B cell (primary cell): ENCODE measurements at regions not wholly inside any gene's neighbourhood (a gene's known extent, or its start where the extent isn't known, plus 50 kb on each side); places are given as distances from the start of the nearest gene placed in this dataset.

Experiments
- ATAC-seq: fragments of 200-7000 bp; cut with Tn5 transposase; one replicate; pipeline ENCODE4 v1.10.0; 2021; ENCODE audit warnings: low read depth, mild to moderate bottlenecking, moderate number of reproducible peaks, moderate library complexity
- CTCF ChIA-PET: fragments of 350-600 bp; sonication (Branson Sonifier 250); formaldehyde crosslinking; loops from one replicate; lab custom pipeline; 2021; ENCODE audit warnings: antibody characterized with exemption, inconsistent platforms; lab: Charles Lee
- POLR2A ChIA-PET: fragments of 350-600 bp; sonication (Branson Sonifier 250); formaldehyde crosslinking; loops from one replicate; lab custom pipeline; 2021; ENCODE audit warnings: antibody characterized with exemption; lab: Charles Lee
- DNase-seq: peaks from one replicate; pipeline ENCODE4 v3.0.0; 2013
- H2AFZ ChIP-seq: 2 replicates; pipeline ENCODE4 v1.6.1; 2012; ENCODE audit warnings: mild to moderate bottlenecking, low read depth, low read length; ENCODE audit not compliant: insufficient read depth, poor library complexity, severe bottlenecking
- H3K27ac ChIP-seq, 2 donors: 1 replicate in 1 of 2; 2 replicates in 1 of 2; pipeline ENCODE4 v1.5.1; 2012 to 2013; ENCODE audit warnings: low read length in 2 of 2, mild to moderate bottlenecking in 2 of 2, moderate library complexity in 1 of 2
- H3K27me3 ChIP-seq, 4 experiments: fragments of 200-600 bp in 1 of 4; sonication (generic) in 1 of 4; replicated peaks in 1 of 4; 1 replicate in 2 of 4; 2 replicates in 2 of 4; pipeline versions ENCODE4 v1.6.1 to v1.7.0; 2013 to 2016; ENCODE audit warnings: low read length in 3 of 4, mild to moderate bottlenecking in 2 of 4, mixed read lengths in 1 of 4, moderate library complexity in 1 of 4; ENCODE audit not compliant: insufficient read depth in 4 of 4, control insufficient read depth in 3 of 4; ENCODE audit errors: control extremely low read depth in 1 of 4
- H3K36me3 ChIP-seq, 2 experiments: replicated peaks in 1 of 2; 1 replicate in 1 of 2; 2 replicates in 1 of 2; pipeline versions ENCODE4 v1.6.1 to v1.7.1; 2013; ENCODE audit warnings: low read length in 1 of 2; ENCODE audit not compliant: insufficient read depth in 2 of 2, control insufficient read depth in 1 of 2; ENCODE audit errors: control extremely low read depth in 1 of 2, extremely low read depth in 1 of 2
- H3K4me1 ChIP-seq, 2 donors: fragments of 200-600 bp in 1 of 2; sonication (generic) in 1 of 2; 1 replicate in 1 of 2; 2 replicates in 1 of 2; pipeline versions ENCODE4 v1.5.1 to v1.6.1; 2013 to 2017; ENCODE audit warnings: low read length in 2 of 2; ENCODE audit not compliant: control insufficient read depth in 2 of 2, insufficient read depth in 2 of 2
- H3K4me2 ChIP-seq: replicated peaks from 2 replicates; pipeline ENCODE3; 2012; ENCODE audit warnings: mild to moderate bottlenecking, low read depth, low read length; ENCODE audit not compliant: poor library complexity, severe bottlenecking
- H3K4me3 ChIP-seq, 5 experiments: fragments of 200-600 bp in 1 of 5; sonication (generic) in 1 of 5; 1 replicate in 3 of 5; 2 replicates in 2 of 5; pipeline versions ENCODE4 v1.5.1 to v1.7.0; 2011 to 2016; ENCODE audit warnings: low read length in 4 of 5, mild to moderate bottlenecking in 4 of 5, low read depth in 2 of 5, control low read depth in 1 of 5, moderate library complexity in 1 of 5; ENCODE audit not compliant: insufficient read depth in 1 of 5; ENCODE audit errors: control extremely low read depth in 1 of 5, extremely low read depth in 1 of 5
- H3K79me2 ChIP-seq: fragments of 200-600 bp; sonication (generic); one replicate; pipeline ENCODE4 v1.6.0; 2016; ENCODE audit warnings: low read length; ENCODE audit not compliant: control insufficient read depth, insufficient read depth
- H3K9ac ChIP-seq: fragments of 200-600 bp; sonication (generic); 2 replicates; pipeline ENCODE4 v1.6.1; 2017; ENCODE audit warnings: mild to moderate bottlenecking, low read length, moderate library complexity
- H3K9me3 ChIP-seq, 3 donors: one replicate each; pipeline versions ENCODE4 v1.6.1 to v1.7.1; 2013; ENCODE audit warnings: low read length in 2 of 3; ENCODE audit not compliant: control insufficient read depth in 2 of 3, insufficient read depth in 1 of 3; ENCODE audit errors: control extremely low read depth in 1 of 3
- H4K20me1 ChIP-seq: 2 replicates; pipeline ENCODE4 v1.6.0; 2012; ENCODE audit warnings: mild to moderate bottlenecking, low read length; ENCODE audit not compliant: insufficient read depth, control insufficient read depth, poor library complexity, severe bottlenecking
- H3K27ac Mint-ChIP-seq: one replicate; pipeline ENCODE4 v1.8.0; 2021; ENCODE audit warnings: mixed read lengths
- H3K27me3 Mint-ChIP-seq: one replicate; pipeline ENCODE4 v1.8.0; 2021; ENCODE audit warnings: mixed read lengths
- H3K4me1 Mint-ChIP-seq: one replicate; pipeline ENCODE4 v1.8.0; 2021; ENCODE audit warnings: mixed read lengths
- H3K4me3 Mint-ChIP-seq: one replicate; pipeline ENCODE4 v1.8.0; 2021; ENCODE audit warnings: mixed read lengths
- H3K9me3 Mint-ChIP-seq: one replicate; pipeline ENCODE4 v1.8.0; 2022; ENCODE audit warnings: mixed read lengths; ENCODE audit not compliant: insufficient read depth
- EZH2 ChIP-seq: IDR thresholded peaks from 2 replicates; pipeline ENCODE4 v1.6.1; 2012; ENCODE audit warnings: borderline replicate concordance, low read depth, mild to moderate bottlenecking, moderate library complexity, low read length; ENCODE audit not compliant: insufficient read depth, poor library complexity, severe bottlenecking
- WGBS: methylation state at CpG from one replicate; pipeline ENCODE4 v1.1.5; 2013; ENCODE audit warnings: missing lambda C conversion rate; ENCODE audit not compliant: insufficient coverage; 5-methylcytosine and 5-hydroxymethylcytosine counted together
- intact Hi-C: fragments of 100-400 bp; cut with micrococcal nuclease; formaldehyde crosslinking; loops from one replicate; pipeline ENCODE4 v1.10.0; 2022
- TF ChIP-seq, protein P1 (sequence below): fragments of 200-600 bp; IDR thresholded peaks from one replicate; pipeline ENCODE4 v1.8.0; 2022; ENCODE audit warnings: antibody characterized with exemption, mild to moderate bottlenecking

- H3K4me2 ChIP-seq = no peak overlapping the region
- no peaks in the 10 kb centered on the region for H3K36me3 ChIP-seq
- Mint-ChIP-seq H3K27me3 (peaks cover 7% of the 10 kb centered on the region), H3K27ac (no peak overlapping the region), H3K9me3 (no peaks in the 10 kb centered on the region), H3K4me1 (peaks cover 13% of the 10 kb centered on the region), H3K4me3 (no peak overlapping the region)
- no peak overlapping the region for H3K4me3 ChIP-seq
- TF ChIP-seq EZH2 = no peak
- TF ChIP-seq, protein P1, sequence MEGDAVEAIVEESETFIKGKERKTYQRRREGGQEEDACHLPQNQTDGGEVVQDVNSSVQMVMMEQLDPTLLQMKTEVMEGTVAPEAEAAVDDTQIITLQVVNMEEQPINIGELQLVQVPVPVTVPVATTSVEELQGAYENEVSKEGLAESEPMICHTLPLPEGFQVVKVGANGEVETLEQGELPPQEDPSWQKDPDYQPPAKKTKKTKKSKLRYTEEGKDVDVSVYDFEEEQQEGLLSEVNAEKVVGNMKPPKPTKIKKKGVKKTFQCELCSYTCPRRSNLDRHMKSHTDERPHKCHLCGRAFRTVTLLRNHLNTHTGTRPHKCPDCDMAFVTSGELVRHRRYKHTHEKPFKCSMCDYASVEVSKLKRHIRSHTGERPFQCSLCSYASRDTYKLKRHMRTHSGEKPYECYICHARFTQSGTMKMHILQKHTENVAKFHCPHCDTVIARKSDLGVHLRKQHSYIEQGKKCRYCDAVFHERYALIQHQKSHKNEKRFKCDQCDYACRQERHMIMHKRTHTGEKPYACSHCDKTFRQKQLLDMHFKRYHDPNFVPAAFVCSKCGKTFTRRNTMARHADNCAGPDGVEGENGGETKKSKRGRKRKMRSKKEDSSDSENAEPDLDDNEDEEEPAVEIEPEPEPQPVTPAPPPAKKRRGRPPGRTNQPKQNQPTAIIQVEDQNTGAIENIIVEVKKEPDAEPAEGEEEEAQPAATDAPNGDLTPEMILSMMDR = no peak
- H3K79me2 ChIP-seq = no peaks in the 10 kb centered on the region
- no peaks in the 10 kb centered on the region for H3K27me3 ChIP-seq
- H3K9me3 ChIP-seq = no peaks in the 10 kb centered on the region
- POLR2A ChIA-PET = no interaction called here
- H3K9ac ChIP-seq = no peak overlapping the region
- no peaks in the 10 kb centered on the region for H4K20me1 ChIP-seq
- no peak for ATAC-seq
- intact Hi-C loops = no loop called here
- 44% methylated on average over 11 of the region's 11 CpGs for WGBS
- CTCF ChIA-PET = no interaction called here
- peaks cover 0 to 4% of the 10 kb centered on the region in 2 donors for H3K4me1 ChIP-seq
- no peak overlapping the region for H3K27ac ChIP-seq
- no peak for DNase-seq
- H2AFZ ChIP-seq = no peak overlapping the region
These were observed 146.9 kb upstream of the SOX21 start for GRCh38 chr13:94859278-94859691.

GRCh38 chr13:94858856-94859255 is 146.5 kb upstream of the SOX21 start:
- Histone ChIP-seq H3K4me1 (peaks cover 0 to 4% of the 10 kb centered on the region in 2 donors), H2AFZ (no peak overlapping the region), H3K27ac (no peak overlapping the region), H3K79me2 (no peaks in the 10 kb centered on the region), H4K20me1 (no peaks in the 10 kb centered on the region), H3K27me3 (no peaks in the 10 kb centered on the region), H3K4me3 (no peak overlapping the region), H3K4me2 (no peak overlapping the region), H3K36me3 (no peaks in the 10 kb centered on the region), H3K9me3 (no peaks in the 10 kb centered on the region), H3K9ac (no peak overlapping the region)
- H3K27me3 Mint-ChIP-seq = peaks cover 7% of the 10 kb centered on the region
- no peak overlapping the region for H3K4me3 Mint-ChIP-seq
- CTCF ChIA-PET = no interaction called here
- no peak for ATAC-seq
- no peak overlapping the region for H3K27ac Mint-ChIP-seq
- no peaks in the 10 kb centered on the region for H3K9me3 Mint-ChIP-seq
- WGBS = 93% methylated on average over 3 of the region's 4 CpGs
- POLR2A ChIA-PET = no interaction called here
- no peak for TF ChIP-seq EZH2
- TF ChIP-seq, protein P1 = no peak
- H3K4me1 Mint-ChIP-seq = peaks cover 13% of the 10 kb centered on the region
- DNase-seq = no peak
- intact Hi-C loops = no loop called here
